NCI-H2081 treated with DMSO at 0.1 percent for 48 hours (cell line): ENCODE measurements at regions not wholly inside any gene's neighbourhood (a gene's known extent, or its start where the extent isn't known, plus 50 kb on each side); places are given as distances from the start of the nearest gene placed in this dataset.

Source experiments
- DNase-seq: peaks from one replicate; lab custom pipeline; 2025; lab: John Stamatoyannopoulos, UW

GRCh38 chr12:14278294-14278953 lies 87.1 kb upstream of the ATF7IP start:
- no peak for DNase-seq

- no peak for DNase-seq
Observed at GRCh38 chr12:14279845-14280244, 85.6 kb upstream of the ATF7IP start.

- no peak for DNase-seq
Observed at GRCh38 chr12:14280921-14281320, 84.6 kb upstream of the ATF7IP start.

DNA sequence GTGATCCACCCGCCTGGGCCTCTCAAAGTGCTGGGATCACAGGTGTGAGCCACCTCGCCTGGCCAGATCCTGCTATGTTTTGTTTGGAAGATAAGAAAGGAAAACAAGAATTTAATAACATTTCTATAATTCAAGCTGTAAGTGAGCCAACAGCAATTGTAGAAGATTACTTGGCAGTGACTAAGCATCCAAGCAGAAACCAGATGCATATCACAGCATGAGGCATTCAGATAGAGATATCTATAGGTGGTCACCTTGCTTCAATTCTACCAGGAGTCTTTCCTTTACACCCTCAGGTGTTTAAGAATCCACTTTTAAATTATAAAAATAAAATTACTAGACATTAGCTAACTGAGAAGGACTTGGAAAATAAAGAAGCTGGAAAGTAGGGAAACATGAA lies 83.9 kb upstream of the ATF7IP start:
- no peak for DNase-seq

DNA sequence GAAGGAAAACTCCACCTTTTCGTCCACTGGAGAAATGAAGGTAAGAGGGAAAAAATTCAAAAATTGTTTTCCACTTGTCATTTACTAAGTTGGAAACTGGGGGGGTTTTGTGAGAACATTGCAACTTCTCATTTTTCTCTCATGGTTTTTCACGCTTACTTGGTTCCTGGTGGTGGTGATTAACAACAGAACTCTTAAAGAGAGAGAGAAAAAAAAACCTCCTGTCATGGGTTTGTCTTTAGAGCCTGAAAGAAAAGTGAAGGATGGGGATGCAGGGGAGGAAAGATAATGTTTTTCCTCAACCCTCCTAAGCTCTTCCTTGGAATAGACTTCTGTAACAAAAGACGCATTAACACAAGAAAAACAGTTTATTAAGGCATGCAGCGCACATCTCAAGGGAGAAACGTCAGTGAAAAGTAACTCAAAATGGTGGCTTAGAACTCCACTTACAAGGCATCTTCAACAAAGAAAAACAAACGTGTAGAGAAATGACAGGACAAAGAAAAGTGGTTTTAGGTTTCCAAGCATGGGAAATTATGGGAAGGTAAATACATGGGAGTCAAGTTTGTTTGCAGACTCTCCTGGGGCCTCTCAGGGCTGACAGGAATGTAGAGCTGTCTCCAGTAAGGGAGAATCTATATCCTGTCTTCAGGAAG lies 81.9 kb upstream of the ATF7IP start:
- no peak for DNase-seq

DNA sequence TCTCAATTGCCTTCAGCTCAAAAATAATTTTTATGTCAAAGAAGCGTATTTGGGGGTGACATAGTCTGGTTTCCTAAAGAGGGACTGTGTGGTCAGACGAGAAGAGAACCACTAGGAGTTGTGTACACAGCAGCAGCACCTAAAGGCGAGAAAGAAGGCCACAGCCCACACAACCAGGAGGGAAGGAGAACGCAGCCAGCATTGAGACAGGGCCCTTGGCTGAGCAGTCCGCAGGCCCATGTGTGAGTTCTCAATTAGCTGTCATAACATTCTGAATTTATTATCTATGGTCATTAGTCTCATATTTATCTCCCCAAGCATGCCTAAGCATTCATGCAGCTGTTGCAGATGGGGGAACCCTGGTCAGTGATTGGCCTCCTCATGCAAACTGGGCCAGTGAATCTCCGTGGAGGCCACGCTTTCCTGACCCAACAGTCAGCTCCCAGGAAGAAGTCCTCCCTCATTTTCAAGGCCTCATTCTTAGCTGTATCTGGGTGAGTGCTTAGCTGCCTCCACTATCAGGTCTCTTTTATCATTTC lies 81.2 kb upstream of the ATF7IP start:
- DNase-seq: no peak

DNA sequence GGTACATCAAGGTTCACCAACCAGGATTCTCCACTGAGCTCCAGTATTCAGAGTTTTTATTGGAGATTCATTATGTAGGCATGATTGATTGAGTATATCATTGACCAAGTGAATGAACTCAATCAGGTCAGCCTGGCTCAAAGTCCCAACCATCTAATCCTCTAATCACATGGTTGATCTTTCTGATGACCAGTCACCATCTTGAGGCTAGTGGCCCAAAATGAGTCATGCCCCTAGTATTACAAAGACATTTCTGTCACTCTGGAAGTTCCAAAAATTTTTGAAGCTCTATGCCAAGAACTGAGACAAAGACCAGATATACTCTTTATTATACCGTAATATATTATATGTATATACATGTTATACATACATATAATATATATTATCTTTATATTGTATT lies 75.9 kb upstream of the ATF7IP start:
- no peak for DNase-seq

GRCh38 chr12:14290951-14291350 lies 74.5 kb upstream of the ATF7IP start:
- DNase-seq: no peak

- no peak for DNase-seq
Observed at GRCh38 chr12:14303661-14304155, 61.8 kb upstream of the ATF7IP start.

DNA sequence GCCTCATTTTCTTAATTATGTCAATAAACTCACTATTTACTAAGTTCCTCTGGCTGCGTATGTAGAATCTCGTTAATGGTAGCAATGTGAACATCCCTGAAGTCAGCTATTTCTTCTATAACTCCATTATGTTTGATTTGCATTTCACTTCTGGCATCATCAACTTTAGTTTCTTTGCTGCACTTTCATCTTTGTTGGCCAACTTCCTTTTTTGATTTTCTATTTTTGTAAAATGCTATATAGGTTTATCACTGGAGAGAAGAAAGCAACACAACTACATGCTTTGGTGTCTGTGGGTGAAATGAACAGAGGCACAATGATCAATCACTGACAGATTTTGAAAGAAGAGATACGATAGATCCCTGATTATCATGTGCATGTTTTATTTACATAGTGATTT lies 58.5 kb upstream of the ATF7IP start:
- no peak for DNase-seq

DNA sequence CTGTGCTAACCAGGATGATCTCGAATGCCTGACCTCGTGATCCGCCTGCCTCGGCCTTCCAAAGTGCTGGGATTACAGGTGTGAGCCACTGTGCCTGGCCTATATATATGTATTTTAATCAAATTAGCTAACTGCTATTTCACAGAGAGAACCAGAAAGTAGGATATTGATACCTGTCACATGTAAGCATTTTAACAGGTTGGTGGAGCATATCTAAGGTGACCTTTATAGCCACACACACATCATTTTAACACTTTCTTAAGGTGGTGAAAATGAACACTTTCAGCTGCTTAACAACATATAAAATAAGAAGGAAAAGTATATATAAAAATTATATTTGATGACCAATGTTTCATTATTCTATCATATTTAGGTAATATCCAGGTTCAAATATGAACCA lies 57.0 kb upstream of the ATF7IP start:
- DNase-seq: no peak

DNA sequence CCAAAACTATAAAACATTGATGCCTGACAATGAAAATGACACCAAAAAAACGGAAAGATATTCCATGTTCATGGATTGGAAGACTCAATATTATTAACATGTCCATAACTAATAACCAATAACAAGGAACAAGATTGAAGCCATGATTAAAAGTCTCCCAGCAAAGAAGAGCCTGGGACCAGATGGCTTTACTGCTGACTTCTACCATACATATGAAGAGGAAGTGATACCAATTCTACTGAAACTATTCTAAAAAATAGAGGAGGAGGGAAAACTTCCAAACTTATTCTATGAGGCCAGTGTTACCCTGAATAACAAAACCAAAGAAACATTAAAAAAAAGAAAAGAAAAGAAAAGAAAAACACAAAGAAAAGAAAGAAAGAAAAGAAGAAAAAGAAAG lies 54.6 kb upstream of the ATF7IP start:
- DNase-seq: no peak

- DNase-seq: no peak
Observed at GRCh38 chr12:14313379-14314138, 51.9 kb upstream of the ATF7IP start.

GRCh38 chr12:14314801-14315200 lies 50.7 kb upstream of the ATF7IP start:
- no peak for DNase-seq

DNA sequence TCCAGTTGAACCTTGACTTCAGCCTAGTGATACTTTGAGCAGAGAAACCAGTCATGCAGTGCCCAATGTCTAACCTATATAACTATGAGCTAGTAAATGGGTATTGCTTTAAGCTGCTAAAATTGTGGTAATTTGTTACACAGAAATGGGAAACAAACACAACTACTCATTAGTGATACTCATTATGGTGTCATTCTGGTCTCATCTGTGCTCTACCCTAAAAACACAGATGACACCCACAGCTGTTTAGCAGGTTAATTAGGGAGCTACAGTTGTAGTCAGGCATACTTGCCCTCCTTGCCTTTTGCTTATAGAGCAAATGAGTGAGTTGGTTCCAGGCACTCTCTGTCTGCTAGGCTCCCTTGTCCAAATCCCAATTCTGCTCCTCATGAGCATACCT lies 50.0 kb upstream of the ATF7IP start:
- no peak for DNase-seq
